Gastroesophageal sphincter (tissue), 3 donors: ENCODE measurements at regions not wholly inside any gene's neighbourhood (a gene's known extent, or its start where the extent isn't known, plus 50 kb on each side); places are given as distances from the start of the nearest gene placed in this dataset.

Experiments used
- POLR2A ChIP-seq, 2 donors: fragments of 450-650 bp; IDR thresholded peaks; one replicate each; pipeline ENCODE4 v1.6.1; 2017; ENCODE audit warnings: antibody characterized with exemption in 2 of 2, mild to moderate bottlenecking in 2 of 2, moderate library complexity in 1 of 2
- POLR2AphosphoS5 ChIP-seq: sonication (generic); formaldehyde crosslinking; IDR thresholded peaks from one replicate; pipeline ENCODE4 v1.6.1; 2017; ENCODE audit warnings: antibody characterized with exemption
- TF ChIP-seq, protein P1 (sequence below), 4 experiments: fragments of 200-600 bp in 2 of 4; fragments of 450-650 bp in 2 of 4; sonication (generic) in 1 of 4; IDR thresholded peaks; one replicate each; pipeline ENCODE4 v1.5.1; 2017 to 2019; ENCODE audit warnings: antibody characterized with exemption in 4 of 4, mild to moderate bottlenecking in 2 of 4, moderate library complexity in 2 of 4

DNA sequence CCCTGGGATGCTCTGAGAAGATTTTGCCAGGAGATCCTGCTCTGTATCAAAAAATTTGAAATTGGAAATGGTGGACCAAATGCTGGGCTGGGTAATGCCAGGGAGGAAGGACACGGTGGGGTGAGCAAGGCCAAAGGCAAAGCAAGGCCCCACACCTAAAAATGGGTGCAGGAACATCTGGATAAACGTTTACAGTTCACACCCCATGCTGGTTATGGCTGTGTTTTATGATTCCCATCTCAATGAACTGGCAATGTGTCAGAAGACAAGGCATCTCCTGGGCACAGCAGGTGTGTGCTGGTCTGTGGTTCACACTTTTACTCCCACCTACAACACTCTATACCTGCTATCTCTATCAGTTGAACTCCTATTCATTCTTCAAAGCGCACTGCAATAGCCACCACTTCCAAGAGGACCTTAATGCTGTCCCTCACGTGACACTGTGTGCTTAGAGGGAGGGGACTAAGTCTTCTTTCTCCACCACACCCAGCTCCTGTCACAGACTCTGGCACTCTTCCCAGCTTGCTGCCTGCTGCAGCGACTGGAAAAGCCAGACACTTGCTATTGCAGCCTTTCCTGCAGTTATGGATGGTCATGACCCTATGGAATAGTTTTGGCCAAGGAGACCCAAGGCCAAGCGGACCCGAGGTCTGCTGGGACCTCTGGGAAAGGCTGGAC lies 277.5 kb downstream of the CTTN start:
- no peak for TF ChIP-seq POLR2A (IDR thresholded peaks at IDR 0.05)
- TF ChIP-seq POLR2AphosphoS5, result no peak
- TF ChIP-seq, protein P1, sequence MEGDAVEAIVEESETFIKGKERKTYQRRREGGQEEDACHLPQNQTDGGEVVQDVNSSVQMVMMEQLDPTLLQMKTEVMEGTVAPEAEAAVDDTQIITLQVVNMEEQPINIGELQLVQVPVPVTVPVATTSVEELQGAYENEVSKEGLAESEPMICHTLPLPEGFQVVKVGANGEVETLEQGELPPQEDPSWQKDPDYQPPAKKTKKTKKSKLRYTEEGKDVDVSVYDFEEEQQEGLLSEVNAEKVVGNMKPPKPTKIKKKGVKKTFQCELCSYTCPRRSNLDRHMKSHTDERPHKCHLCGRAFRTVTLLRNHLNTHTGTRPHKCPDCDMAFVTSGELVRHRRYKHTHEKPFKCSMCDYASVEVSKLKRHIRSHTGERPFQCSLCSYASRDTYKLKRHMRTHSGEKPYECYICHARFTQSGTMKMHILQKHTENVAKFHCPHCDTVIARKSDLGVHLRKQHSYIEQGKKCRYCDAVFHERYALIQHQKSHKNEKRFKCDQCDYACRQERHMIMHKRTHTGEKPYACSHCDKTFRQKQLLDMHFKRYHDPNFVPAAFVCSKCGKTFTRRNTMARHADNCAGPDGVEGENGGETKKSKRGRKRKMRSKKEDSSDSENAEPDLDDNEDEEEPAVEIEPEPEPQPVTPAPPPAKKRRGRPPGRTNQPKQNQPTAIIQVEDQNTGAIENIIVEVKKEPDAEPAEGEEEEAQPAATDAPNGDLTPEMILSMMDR (IDR thresholded peaks at IDR 0.05), result no peak
